ENCODE measurements at regions not wholly inside any gene's neighbourhood (a gene's known extent, or its start where the extent isn't known, plus 50 kb on each side); places are given as distances from the start of the nearest gene placed in this dataset.
"Not testable (repeated sequence)": the region's sequence is repeated elsewhere in the genome, so short reads cannot be mapped to it uniquely, and the experiment has no call there.

GRCh38 chr5:155625897-155626543 lies 612.5 kb downstream of the KIF4B start:
- DNase-seq: no peak

- DNase-seq: no peak
Measured at GRCh38 chr5:155626592-155626991, 613.0 kb downstream of the KIF4B start.

- DNase-seq: no peak
Measured at GRCh38 chr5:155628346-155628745, 614.8 kb downstream of the KIF4B start.

- no peak for DNase-seq
Measured at GRCh38 chr5:155629597-155629996, 616.0 kb downstream of the KIF4B start.

- no peak for DNase-seq
Measured at GRCh38 chr5:155631116-155631515, 617.6 kb downstream of the KIF4B start.

GRCh38 chr5:155633338-155633957 lies 619.9 kb downstream of the KIF4B start:
- DNase-seq: no peak

GRCh38 chr5:155649666-155650065 lies 636.1 kb downstream of the KIF4B start:
- DNase-seq: no peak

- DNase-seq: no peak
Measured at GRCh38 chr5:155655569-155655968, 642.0 kb downstream of the KIF4B start.

- no peak for DNase-seq
Measured at GRCh38 chr5:155661859-155662258, 648.3 kb downstream of the KIF4B start.

- no peak for DNase-seq
Measured at GRCh38 chr5:155665361-155665760, 651.8 kb downstream of the KIF4B start.

GRCh38 chr5:155672001-155672400 lies 655.0 kb upstream of the SGCD start:
- not testable (repeated sequence) for DNase-seq

- no peak for DNase-seq
Measured at GRCh38 chr5:155676967-155677366, 650.0 kb upstream of the SGCD start.

GRCh38 chr5:155678371-155678770 lies 648.6 kb upstream of the SGCD start:
- DNase-seq: no peak

- DNase-seq: no peak
Measured at GRCh38 chr5:155679530-155679929, 647.4 kb upstream of the SGCD start.

GRCh38 chr5:155684417-155684816 lies 642.5 kb upstream of the SGCD start:
- DNase-seq: no peak

GRCh38 chr5:155686131-155686530 lies 640.8 kb upstream of the SGCD start:
- DNase-seq: no peak

- DNase-seq: peak; percentile 73 to 95
Measured at GRCh38 chr5:155689406-155689805, 637.6 kb upstream of the SGCD start.

- DNase-seq: no peak
Measured at GRCh38 chr5:155696362-155696761, 630.6 kb upstream of the SGCD start.

- no peak for DNase-seq
Measured at GRCh38 chr5:155697236-155697635, 629.7 kb upstream of the SGCD start.

GRCh38 chr5:155699385-155699784 lies 627.6 kb upstream of the SGCD start:
- DNase-seq: no peak

- no peak for DNase-seq
Measured at GRCh38 chr5:155700333-155700732, 626.6 kb upstream of the SGCD start.

GRCh38 chr5:155711882-155712281 lies 615.1 kb upstream of the SGCD start:
- DNase-seq: no peak

GRCh38 chr5:155714435-155714834 lies 612.5 kb upstream of the SGCD start:
- not testable (repeated sequence) for DNase-seq

- no peak for DNase-seq
Measured at GRCh38 chr5:155726267-155726666, 600.7 kb upstream of the SGCD start.

Measured in NCI-H2081 (cell line).